ENCODE measurements at regions not wholly inside any gene's neighbourhood (a gene's known extent, or its start where the extent isn't known, plus 50 kb on each side); places are given as distances from the start of the nearest gene placed in this dataset.

GRCh38 chr6:16930432-16930831 is 169.2 kb upstream of the ATXN1 start:
- DNase-seq (ENCODE audit: low spot score): no peak
- TF ChIP-seq, protein P1, sequence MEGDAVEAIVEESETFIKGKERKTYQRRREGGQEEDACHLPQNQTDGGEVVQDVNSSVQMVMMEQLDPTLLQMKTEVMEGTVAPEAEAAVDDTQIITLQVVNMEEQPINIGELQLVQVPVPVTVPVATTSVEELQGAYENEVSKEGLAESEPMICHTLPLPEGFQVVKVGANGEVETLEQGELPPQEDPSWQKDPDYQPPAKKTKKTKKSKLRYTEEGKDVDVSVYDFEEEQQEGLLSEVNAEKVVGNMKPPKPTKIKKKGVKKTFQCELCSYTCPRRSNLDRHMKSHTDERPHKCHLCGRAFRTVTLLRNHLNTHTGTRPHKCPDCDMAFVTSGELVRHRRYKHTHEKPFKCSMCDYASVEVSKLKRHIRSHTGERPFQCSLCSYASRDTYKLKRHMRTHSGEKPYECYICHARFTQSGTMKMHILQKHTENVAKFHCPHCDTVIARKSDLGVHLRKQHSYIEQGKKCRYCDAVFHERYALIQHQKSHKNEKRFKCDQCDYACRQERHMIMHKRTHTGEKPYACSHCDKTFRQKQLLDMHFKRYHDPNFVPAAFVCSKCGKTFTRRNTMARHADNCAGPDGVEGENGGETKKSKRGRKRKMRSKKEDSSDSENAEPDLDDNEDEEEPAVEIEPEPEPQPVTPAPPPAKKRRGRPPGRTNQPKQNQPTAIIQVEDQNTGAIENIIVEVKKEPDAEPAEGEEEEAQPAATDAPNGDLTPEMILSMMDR (IDR thresholded peaks at IDR 0.05): no peak
- peaks cover 3% of the 10 kb centered on the region for H3K9me3 Mint-ChIP-seq (ENCODE audit: low read depth)
- no peak overlapping the region for H3K27ac Mint-ChIP-seq (ENCODE audit: unreplicated experiment)
- H3K4me1 Mint-ChIP-seq (ENCODE audit: low read depth): peaks cover 5% of the 10 kb centered on the region
- no peak overlapping the region for H3K4me3 Mint-ChIP-seq (ENCODE audit: unreplicated experiment)
- H3K27me3 Mint-ChIP-seq (ENCODE audit: low read depth): no peaks in the 10 kb centered on the region
- no peaks in the 10 kb centered on the region for H3K36me3 Mint-ChIP-seq (ENCODE audit: low read depth)

GRCh38 chr6:16929809-16930208 is 168.5 kb upstream of the ATXN1 start:
- no peak overlapping the region for H3K4me3 Mint-ChIP-seq (ENCODE audit: unreplicated experiment)
- DNase-seq (ENCODE audit: low spot score): no peak
- H3K36me3 Mint-ChIP-seq (ENCODE audit: low read depth): no peaks in the 10 kb centered on the region
- H3K4me1 Mint-ChIP-seq (ENCODE audit: low read depth): peaks cover 5% of the 10 kb centered on the region
- H3K9me3 Mint-ChIP-seq (ENCODE audit: low read depth): peaks cover 3% of the 10 kb centered on the region
- no peaks in the 10 kb centered on the region for H3K27me3 Mint-ChIP-seq (ENCODE audit: low read depth)
- TF ChIP-seq, protein P1 (IDR thresholded peaks at IDR 0.05): no peak
- no peak overlapping the region for H3K27ac Mint-ChIP-seq (ENCODE audit: unreplicated experiment)

- DNase-seq (ENCODE audit: low spot score): no peak
- H3K9me3 Mint-ChIP-seq (ENCODE audit: low read depth): peaks cover 3% of the 10 kb centered on the region
- H3K27me3 Mint-ChIP-seq (ENCODE audit: low read depth): no peaks in the 10 kb centered on the region
- TF ChIP-seq, protein P1 (IDR thresholded peaks at IDR 0.05): no peak
- peaks cover 5% of the 10 kb centered on the region for H3K4me1 Mint-ChIP-seq (ENCODE audit: low read depth)
- no peaks in the 10 kb centered on the region for H3K36me3 Mint-ChIP-seq (ENCODE audit: low read depth)
- H3K4me3 Mint-ChIP-seq (ENCODE audit: unreplicated experiment): no peak overlapping the region
- H3K27ac Mint-ChIP-seq (ENCODE audit: unreplicated experiment): no peak overlapping the region
Measured at GRCh38 chr6:16928387-16928786, 167.1 kb upstream of the ATXN1 start.

GRCh38 chr6:16927205-16927604 is 165.9 kb upstream of the ATXN1 start:
- Mint-ChIP-seq H3K4me1 (ENCODE audit: low read depth) (peaks cover 5% of the 10 kb centered on the region), H3K27me3 (ENCODE audit: low read depth) (no peaks in the 10 kb centered on the region), H3K4me3 (ENCODE audit: unreplicated experiment) (no peak overlapping the region), H3K36me3 (ENCODE audit: low read depth) (no peaks in the 10 kb centered on the region), H3K9me3 (ENCODE audit: low read depth) (peaks cover 3% of the 10 kb centered on the region), H3K27ac (ENCODE audit: unreplicated experiment) (no peak overlapping the region)
- TF ChIP-seq, protein P1 (IDR thresholded peaks at IDR 0.05): no peak
- no peak for DNase-seq (ENCODE audit: low spot score)

DNA sequence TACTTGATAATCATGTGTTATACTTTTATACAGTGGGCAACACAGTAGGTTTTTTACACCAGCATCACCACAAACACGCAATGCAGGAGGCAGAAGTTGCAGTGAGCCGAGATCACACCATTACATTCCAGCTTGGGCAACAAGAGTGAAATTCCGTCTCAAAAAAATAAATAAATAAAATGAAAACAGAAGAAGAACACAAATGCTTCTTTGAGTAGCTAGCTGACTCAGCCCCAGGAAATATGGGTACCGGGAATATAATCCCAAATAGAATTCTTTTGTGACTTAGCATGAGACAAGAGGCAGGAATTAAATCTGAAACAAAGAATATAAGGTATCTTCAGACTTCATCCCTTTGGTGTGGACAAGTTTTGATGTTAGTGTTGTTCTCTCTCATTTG is 164.2 kb upstream of the ATXN1 start:
- no peak for DNase-seq (ENCODE audit: low spot score)
- peaks cover 5% of the 10 kb centered on the region for H3K4me1 Mint-ChIP-seq (ENCODE audit: low read depth)
- no peaks in the 10 kb centered on the region for H3K36me3 Mint-ChIP-seq (ENCODE audit: low read depth)
- H3K27ac Mint-ChIP-seq (ENCODE audit: unreplicated experiment): no peak overlapping the region
- no peak overlapping the region for H3K4me3 Mint-ChIP-seq (ENCODE audit: unreplicated experiment)
- H3K9me3 Mint-ChIP-seq (ENCODE audit: low read depth): peaks cover 3% of the 10 kb centered on the region
- TF ChIP-seq, protein P1 (IDR thresholded peaks at IDR 0.05): no peak
- H3K27me3 Mint-ChIP-seq (ENCODE audit: low read depth): no peaks in the 10 kb centered on the region

Data from chondrocyte (in vitro differentiated cells).